HEK293 (cell line): ENCODE measurements at regions not wholly inside any gene's neighbourhood (a gene's known extent, or its start where the extent isn't known, plus 50 kb on each side); places are given as distances from the start of the nearest gene placed in this dataset.

Experiments used
- CTCF ChIP-seq: fragments of 450-650 bp; formaldehyde crosslinking; IDR thresholded peaks from 2 replicates; pipeline ENCODE4 v1.5.1; 2016; ENCODE audit warnings: missing biosample characterization, missing genetic modification characterization
- EGR2 ChIP-seq: fragments of 450-650 bp; formaldehyde crosslinking; IDR thresholded peaks from 2 replicates; pipeline ENCODE4 v1.5.1; 2016; ENCODE audit warnings: low read depth, missing biosample characterization, missing genetic modification characterization
- GLI4 ChIP-seq: fragments of 450-650 bp; formaldehyde crosslinking; IDR thresholded peaks from 2 replicates; pipeline ENCODE4 v1.5.1; 2016; ENCODE audit warnings: missing biosample characterization, missing genetic modification characterization
- HOXA7 ChIP-seq: sonication (generic); formaldehyde crosslinking; IDR thresholded peaks from 2 replicates; pipeline ENCODE4 v1.8.1; 2022; ENCODE audit warnings: missing genetic modification reagents, borderline replicate concordance
- PRDM1 ChIP-seq: fragments of 450-650 bp; formaldehyde crosslinking; IDR thresholded peaks from 2 replicates; pipeline ENCODE4; 2016; ENCODE audit warnings: missing biosample characterization, missing genetic modification characterization
- REST ChIP-seq: fragments of 450-650 bp; formaldehyde crosslinking; IDR thresholded peaks from 2 replicates; pipeline ENCODE4 v1.5.1; 2016; ENCODE audit warnings: missing biosample characterization, missing genetic modification characterization
- ZBTB11 ChIP-seq: fragments of 450-650 bp; formaldehyde crosslinking; conservative IDR thresholded peaks from 2 replicates; pipeline ENCODE4 v1.5.1; 2016; ENCODE audit warnings: low read depth, missing biosample characterization, missing genetic modification characterization
- ZBTB20 ChIP-seq: fragments of 450-650 bp; formaldehyde crosslinking; IDR thresholded peaks from 2 replicates; pipeline ENCODE4 v1.5.1; 2016; ENCODE audit warnings: missing biosample characterization, missing genetic modification characterization
- ZNF274 ChIP-seq, 2 experiments: fragments of 200-500 bp in 1 of 2; fragments of 450-650 bp in 1 of 2; sonication (Bioruptor generic) in 1 of 2; formaldehyde crosslinking in 1 of 2; IDR thresholded peaks; 2 replicates each; pipeline versions ENCODE4 v1.5.1 to v1.6.1; 2014 to 2016; ENCODE audit warnings: borderline replicate concordance in 1 of 2, inconsistent platforms in 1 of 2, low read length in 1 of 2, missing biosample characterization in 1 of 2, missing genetic modification characterization in 1 of 2
- ZSCAN18 ChIP-seq: fragments of 450-650 bp; formaldehyde crosslinking; IDR thresholded peaks from 2 replicates; pipeline ENCODE4 v1.5.1; 2016; ENCODE audit warnings: missing biosample characterization, missing genetic modification characterization

GRCh38 chr10:3363311-3364045 lies 190.9 kb upstream of the PITRM1 start:
- TF ChIP-seq HOXA7 (CRISPR knock-in tag) (no peak), CTCF (tag by site-specific recombination) (no peak), ZBTB20 (tag by site-specific recombination) (no peak), REST (no peak), ZBTB11 (tag by site-specific recombination) (no peak), ZSCAN18 (tag by site-specific recombination) (no peak), ZNF274 (IDR thresholded peaks at IDR 0.05; ENCODE audit: low read length) (no peak), ZNF274 (tag by site-specific recombination; IDR thresholded peaks at IDR 0.05; ENCODE audit: borderline replicate concordance) (no peak), GLI4 (tag by site-specific recombination) (no peak), PRDM1 (no peak), EGR2 (tag by site-specific recombination) (no peak)
